H7 (cell line): ENCODE measurements at regions not wholly inside any gene's neighbourhood (a gene's known extent, or its start where the extent isn't known, plus 50 kb on each side); places are given as distances from the start of the nearest gene placed in this dataset.

Source experiments
- DNase-seq: peaks from one replicate; pipeline ENCODE4 v3.0.0; 2012
- H3K27me3 ChIP-seq: 2 replicates; pipeline ENCODE4 v1.6.0; 2011; ENCODE audit warnings: mild to moderate bottlenecking, low read length; ENCODE audit not compliant: control insufficient read depth, insufficient read depth
- H3K36me3 ChIP-seq: replicated peaks from 2 replicates; pipeline ENCODE4 v1.5.1; 2011; ENCODE audit warnings: low read length; ENCODE audit not compliant: control insufficient read depth, insufficient read depth
- H3K4me3 ChIP-seq: 2 replicates; pipeline ENCODE4 v1.5.1; 2011; ENCODE audit warnings: low read depth, mild to moderate bottlenecking, control low read depth, low read length, moderate library complexity; ENCODE audit not compliant: insufficient read depth

- Histone ChIP-seq H3K36me3 (no peaks in the 10 kb centered on the region), H3K4me3 (no peak overlapping the region), H3K27me3 (no peaks in the 10 kb centered on the region)
- no peak for DNase-seq
These were observed 58.5 kb downstream of the MAIP1 start for GRCh38 chr2:200013906-200014305.

- Histone ChIP-seq H3K4me3 (no peak overlapping the region), H3K36me3 (no peaks in the 10 kb centered on the region), H3K27me3 (no peaks in the 10 kb centered on the region; the same call in 1 of the 2 replicates)
- DNase-seq = no peak
These were observed 66.2 kb downstream of the MAIP1 start for GRCh38 chr2:200021449-200022114.

GRCh38 chr2:200022511-200022910 lies 67.1 kb downstream of the MAIP1 start:
- no peak for DNase-seq
- no peaks in the 10 kb centered on the region for H3K36me3 ChIP-seq
- H3K4me3 ChIP-seq = no peak overlapping the region
- H3K27me3 ChIP-seq = no peaks in the 10 kb centered on the region; the same call in 1 of the 2 replicates

GRCh38 chr2:200023570-200023969 lies 68.2 kb downstream of the MAIP1 start:
- no peak overlapping the region for H3K4me3 ChIP-seq
- no peak for DNase-seq
- no peaks in the 10 kb centered on the region; the same call in 1 of the 2 replicates for H3K27me3 ChIP-seq
- no peaks in the 10 kb centered on the region for H3K36me3 ChIP-seq

- Histone ChIP-seq H3K36me3 (no peaks in the 10 kb centered on the region), H3K27me3 (no peaks in the 10 kb centered on the region; the same call in 1 of the 2 replicates), H3K4me3 (no peak overlapping the region)
- DNase-seq = no peak
These were observed 70.3 kb downstream of the MAIP1 start for GRCh38 chr2:200025717-200026116.

- no peaks in the 10 kb centered on the region for H3K36me3 ChIP-seq
- no peak for DNase-seq
These were observed 71.2 kb downstream of the MAIP1 start for GRCh38 chr2:200026332-200027230.

GRCh38 chr2:200028998-200029397 lies 73.6 kb downstream of the MAIP1 start:
- H3K27me3 ChIP-seq = no peaks in the 10 kb centered on the region
- H3K36me3 ChIP-seq = no peaks in the 10 kb centered on the region
- no peak overlapping the region for H3K4me3 ChIP-seq
- DNase-seq = no peak

More at GRCh38 chr2:200026332-200027230, 71.2 kb downstream of the MAIP1 start:
- Histone ChIP-seq H3K4me3 (no peak overlapping the region), H3K27me3 (no peaks in the 10 kb centered on the region; the same call in 1 of the 2 replicates)

GRCh38 chr2:200032895-200033294 lies 77.5 kb downstream of the MAIP1 start:
- no peaks in the 10 kb centered on the region for H3K36me3 ChIP-seq
- DNase-seq = no peak
- H3K4me3 ChIP-seq = no peak overlapping the region
- no peaks in the 10 kb centered on the region for H3K27me3 ChIP-seq

GRCh38 chr2:200033929-200034328 lies 78.5 kb downstream of the MAIP1 start:
- Histone ChIP-seq H3K27me3 (no peaks in the 10 kb centered on the region), H3K36me3 (no peaks in the 10 kb centered on the region), H3K4me3 (no peak overlapping the region)
- DNase-seq = no peak

GRCh38 chr2:200034816-200035215 lies 79.4 kb downstream of the MAIP1 start:
- Histone ChIP-seq H3K27me3 (no peaks in the 10 kb centered on the region), H3K36me3 (no peaks in the 10 kb centered on the region), H3K4me3 (no peak overlapping the region)
- DNase-seq = no peak

- Histone ChIP-seq H3K4me3 (no peak overlapping the region), H3K36me3 (no peaks in the 10 kb centered on the region), H3K27me3 (no peaks in the 10 kb centered on the region)
- no peak for DNase-seq
These were observed 84.6 kb downstream of the MAIP1 start for GRCh38 chr2:200039724-200040650.

GRCh38 chr2:200040831-200041230 lies 85.4 kb downstream of the MAIP1 start:
- H3K27me3 ChIP-seq = no peaks in the 10 kb centered on the region
- no peaks in the 10 kb centered on the region for H3K36me3 ChIP-seq
- no peak overlapping the region for H3K4me3 ChIP-seq
- DNase-seq = no peak

GRCh38 chr2:200041639-200042038 lies 86.3 kb downstream of the MAIP1 start:
- H3K36me3 ChIP-seq = no peaks in the 10 kb centered on the region
- H3K27me3 ChIP-seq = no peaks in the 10 kb centered on the region
- no peak overlapping the region for H3K4me3 ChIP-seq
- DNase-seq = no peak

- no peaks in the 10 kb centered on the region for H3K27me3 ChIP-seq
- H3K4me3 ChIP-seq = no peak overlapping the region
These were observed 86.8 kb downstream of the MAIP1 start for GRCh38 chr2:200042102-200042735.

More at GRCh38 chr2:200042102-200042735, 86.8 kb downstream of the MAIP1 start:
- DNase-seq = no peak
- no peaks in the 10 kb centered on the region for H3K36me3 ChIP-seq
